ENCODE measurements at regions not wholly inside any gene's neighbourhood (a gene's known extent, or its start where the extent isn't known, plus 50 kb on each side); places are given as distances from the start of the nearest gene placed in this dataset.

GRCh38 chr3:107938143-107938542 is 152.7 kb downstream of the CD47 start:
- no peak for TF ChIP-seq EP300 (IDR thresholded peaks at IDR 0.05)
- no peak for TF ChIP-seq POLR2A (IDR thresholded peaks at IDR 0.05)
- no peak for TF ChIP-seq CTCF (IDR thresholded peaks at IDR 0.05)
- H3K4me3 ChIP-seq, result no peak overlapping the region
- H3K9me3 ChIP-seq, result no peaks in the 10 kb centered on the region
- DNase-seq, result peak in 1 of 5 donors; percentile 41
- intact Hi-C loops (cut with DNase I), result no loop called here
- no peaks in the 10 kb centered on the region for H3K27me3 ChIP-seq
- H3K27ac ChIP-seq, result no peak overlapping the region
- no peaks in the 10 kb centered on the region for H3K4me1 ChIP-seq (ENCODE audit: insufficient read depth)
- H3K36me3 ChIP-seq, result no peaks in the 10 kb centered on the region

- TF ChIP-seq POLR2A (IDR thresholded peaks at IDR 0.05) (no peak), EP300 (IDR thresholded peaks at IDR 0.05) (no peak)
- no peaks in the 10 kb centered on the region for H3K9me3 ChIP-seq
Observed at GRCh38 chr3:107934808-107935207, 156.0 kb downstream of the CD47 start.

GRCh38 chr3:107933450-107933849 is 157.4 kb downstream of the CD47 start:
- TF ChIP-seq CTCF (IDR thresholded peaks at IDR 0.05), result no peak
- no peak for TF ChIP-seq EP300 (IDR thresholded peaks at IDR 0.05)
- no peak for TF ChIP-seq POLR2A (IDR thresholded peaks at IDR 0.05)
- WGBS, 3 donors, result 93 to 98% (median 98%) methylated on average over 2 of the region's 2 CpGs
- intact Hi-C loops (cut with DNase I), result no loop called here
- H3K4me3 ChIP-seq, result no peak overlapping the region
- H3K27ac ChIP-seq, result no peak overlapping the region
- H3K9me3 ChIP-seq, result no peaks in the 10 kb centered on the region
- DNase-seq, result no peak
- no peaks in the 10 kb centered on the region for H3K36me3 ChIP-seq
- H3K4me1 ChIP-seq (ENCODE audit: insufficient read depth), result no peaks in the 10 kb centered on the region
- H3K27me3 ChIP-seq, result no peaks in the 10 kb centered on the region

More at GRCh38 chr3:107934808-107935207, 156.0 kb downstream of the CD47 start:
- 92 to 95% (median 92%) methylated on average over 4 of the region's 4 CpGs for WGBS, 3 donors
- no peak for DNase-seq
- Histone ChIP-seq H3K4me3 (no peak overlapping the region), H3K27ac (no peak overlapping the region), H3K36me3 (no peaks in the 10 kb centered on the region), H3K4me1 (ENCODE audit: insufficient read depth) (no peaks in the 10 kb centered on the region), H3K27me3 (no peaks in the 10 kb centered on the region)
- intact Hi-C loops (cut with DNase I), result no loop called here

GRCh38 chr3:107931326-107931725 is 159.5 kb downstream of the CD47 start:
- Histone ChIP-seq H3K4me1 (ENCODE audit: insufficient read depth) (peaks cover 1% of the 10 kb centered on the region), H3K9me3 (no peaks in the 10 kb centered on the region), H3K4me3 (no peak overlapping the region), H3K27me3 (no peaks in the 10 kb centered on the region), H3K27ac (no peak overlapping the region), H3K36me3 (no peaks in the 10 kb centered on the region)
- intact Hi-C loops (cut with DNase I), result no loop called here
- no peak for DNase-seq
- no peak for TF ChIP-seq CTCF (IDR thresholded peaks at IDR 0.05)
- TF ChIP-seq EP300 (IDR thresholded peaks at IDR 0.05), result no peak
- TF ChIP-seq POLR2A (IDR thresholded peaks at IDR 0.05), result no peak

GRCh38 chr3:107929088-107929487 is 161.7 kb downstream of the CD47 start:
- no peak for DNase-seq
- Histone ChIP-seq H3K36me3 (no peaks in the 10 kb centered on the region), H3K4me3 (no peak overlapping the region), H3K9me3 (no peaks in the 10 kb centered on the region), H3K27me3 (no peaks in the 10 kb centered on the region), H3K27ac (no peak overlapping the region), H3K4me1 (ENCODE audit: insufficient read depth) (peaks cover 1% of the 10 kb centered on the region)
- TF ChIP-seq EP300 (IDR thresholded peaks at IDR 0.05) (no peak), POLR2A (IDR thresholded peaks at IDR 0.05) (no peak), CTCF (IDR thresholded peaks at IDR 0.05) (no peak)
- intact Hi-C loops (cut with DNase I), result loop anchor here in 1 of 4 donors (10.0 kb wide), 2 partner anchors 244 to 296 kb away; partner anchors contain the start of gene IFT57
- WGBS, 3 donors, result 97 to 99% (median 98%) methylated on average over 3 of the region's 3 CpGs
